ENCODE measurements at regions not wholly inside any gene's neighbourhood (a gene's known extent, or its start where the extent isn't known, plus 50 kb on each side); places are given as distances from the start of the nearest gene placed in this dataset.

GRCh38 chr17:69856946-69857345 is 218.1 kb upstream of the KCNJ16 start:
- no peak for DNase-seq

GRCh38 chr17:69857412-69857835 is 217.6 kb upstream of the KCNJ16 start:
- DNase-seq = no peak

GRCh38 chr17:69858460-69858859 is 216.6 kb upstream of the KCNJ16 start:
- DNase-seq = no peak

- no peak for DNase-seq
Observed at GRCh38 chr17:69860142-69860680, 214.8 kb upstream of the KCNJ16 start.

GRCh38 chr17:69864462-69864861 is 210.6 kb upstream of the KCNJ16 start:
- no peak for DNase-seq

GRCh38 chr17:69869667-69870066 is 205.4 kb upstream of the KCNJ16 start:
- DNase-seq = no peak

GRCh38 chr17:69870091-69870530 is 204.9 kb upstream of the KCNJ16 start:
- no peak for DNase-seq

- no peak for DNase-seq
Observed at GRCh38 chr17:69870751-69871199, 204.2 kb upstream of the KCNJ16 start.

GRCh38 chr17:69871318-69871717 is 203.7 kb upstream of the KCNJ16 start:
- no peak for DNase-seq

- DNase-seq = no peak
Observed at GRCh38 chr17:69872675-69873262, 202.3 kb upstream of the KCNJ16 start.

- no peak for DNase-seq
Observed at GRCh38 chr17:69874175-69874670, 200.8 kb upstream of the KCNJ16 start.

- DNase-seq = no peak
Observed at GRCh38 chr17:69876757-69877156, 198.3 kb upstream of the KCNJ16 start.

- no peak for DNase-seq
Observed at GRCh38 chr17:69878661-69879060, 196.4 kb upstream of the KCNJ16 start.

GRCh38 chr17:69879576-69879975 is 195.4 kb upstream of the KCNJ16 start:
- no peak for DNase-seq

GRCh38 chr17:69880591-69881112 is 194.4 kb upstream of the KCNJ16 start:
- no peak for DNase-seq

- no peak for DNase-seq
Observed at GRCh38 chr17:69882281-69882680, 192.7 kb upstream of the KCNJ16 start.

- DNase-seq = no peak
Observed at GRCh38 chr17:69883120-69883519, 191.9 kb upstream of the KCNJ16 start.

GRCh38 chr17:69884356-69884755 is 190.7 kb upstream of the KCNJ16 start:
- no peak for DNase-seq

GRCh38 chr17:69884846-69885245 is 190.2 kb upstream of the KCNJ16 start:
- no peak for DNase-seq

- no peak for DNase-seq
Observed at GRCh38 chr17:69898601-69899000, 176.4 kb upstream of the KCNJ16 start.

- DNase-seq = no peak
Observed at GRCh38 chr17:69900101-69900500, 174.9 kb upstream of the KCNJ16 start.

GRCh38 chr17:69900829-69901228 is 174.2 kb upstream of the KCNJ16 start:
- no peak for DNase-seq

- DNase-seq = no peak
Observed at GRCh38 chr17:69906306-69906705, 168.7 kb upstream of the KCNJ16 start.

- no peak for DNase-seq
Observed at GRCh38 chr17:69907132-69907847, 167.7 kb upstream of the KCNJ16 start.

Measured in CD4-positive, alpha-beta T cell treated with Interleukin-10 for 1 hour (primary cell).